Loucy (cell line): ENCODE measurements at regions not wholly inside any gene's neighbourhood (a gene's known extent, or its start where the extent isn't known, plus 50 kb on each side); places are given as distances from the start of the nearest gene placed in this dataset.

Experiments used
- CTCF ChIP-seq: fragments of 200-600 bp; sonication (generic); conservative IDR thresholded peaks from 2 replicates; pipeline ENCODE4 v1.5.1; 2014; ENCODE audit warnings: mild to moderate bottlenecking, antibody characterized with exemption, low read length
- EZH2phosphoT487 ChIP-seq: fragments of 200-600 bp; IDR thresholded peaks from 2 replicates; pipeline ENCODE4 v1.6.1; 2018; ENCODE audit warnings: antibody characterized with exemption, mild to moderate bottlenecking, moderate library complexity, borderline replicate concordance

DNA sequence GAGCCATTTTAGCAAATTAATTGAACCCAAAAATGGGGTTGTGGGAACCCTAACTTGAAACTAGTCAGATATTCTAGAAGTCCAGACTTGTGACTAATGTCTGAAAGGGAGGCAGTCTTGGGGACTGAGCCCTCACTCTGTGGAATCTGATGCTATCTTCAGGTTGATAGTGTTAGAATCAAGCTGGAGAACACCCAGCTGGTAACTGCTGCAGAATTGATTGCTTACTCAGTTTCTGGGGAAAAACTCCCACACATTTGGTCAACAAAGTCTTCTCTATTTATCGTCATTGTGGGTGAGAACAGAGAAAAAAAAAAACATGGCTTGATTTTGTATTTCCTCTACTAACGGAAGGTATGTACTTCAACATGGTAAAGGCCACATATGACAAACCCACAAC is 1925.8 kb upstream of the CELF4 start:
- no peak for TF ChIP-seq CTCF
- no peak for TF ChIP-seq EZH2phosphoT487
